ENCODE measurements at regions not wholly inside any gene's neighbourhood (a gene's known extent, or its start where the extent isn't known, plus 50 kb on each side); places are given as distances from the start of the nearest gene placed in this dataset.
A peak's percentile ranks its signal among the peaks of the same experiment; 100 is the strongest.

- ChIA-PET POLR2A (no interaction called here), CTCF (interaction anchor here (0.9 kb wide), 1 partner anchor 12 kb away, joined by 3 read pairs; no protein-coding TSS in a partner anchor)
- H3K9me3 ChIP-seq (ENCODE audit: control insufficient read depth, insufficient read depth, low read depth, low read length) = no peaks in the 10 kb centered on the region
- no peak overlapping the region for H3K4me3 ChIP-seq (ENCODE audit: low read depth, low read length)
- no peaks in the 10 kb centered on the region for H3K36me3 ChIP-seq (ENCODE audit: control insufficient read depth in 2 of 2, insufficient read depth in 1 of 2, low read length in 2 of 2)
- TF ChIP-seq SCRT2 (tag by site-specific recombination; IDR thresholded peaks at IDR 0.05) (peak; percentile 68), GFI1B (tag by site-specific recombination; IDR thresholded peaks at IDR 0.05) (no peak), CTCF (tag by site-specific recombination; IDR thresholded peaks at IDR 0.05) (0 out of 2 replicates have a peak, but pooled peaks have one; percentile 20), ZBTB49 (tag by site-specific recombination; IDR thresholded peaks at IDR 0.05; ENCODE audit: low read depth) (no peak), ZNF335 (tag by site-specific recombination; conservative IDR thresholded peaks at IDR 0.05) (0 out of 2 replicates have a peak, but pooled peaks have one; percentile 21)
- no peak overlapping the region for H3K27ac ChIP-seq (ENCODE audit: extremely low read depth, low read depth, low read length)
- 0 out of 2 replicates have a peak, but pooled peaks cover 2% of the 10 kb centered on the region for H3K4me1 ChIP-seq (ENCODE audit: control insufficient read depth, insufficient read depth, low read length)
These were observed 456.7 kb downstream of the ZNF608 start for GRCh38 chr5:124289641-124290311.

- no peak overlapping the region for H3K27ac ChIP-seq (ENCODE audit: extremely low read depth, low read depth, low read length)
- no peaks in the 10 kb centered on the region for H3K9me3 ChIP-seq (ENCODE audit: control insufficient read depth, insufficient read depth, low read depth, low read length)
- ChIA-PET CTCF (interaction anchor here (0.6 to 0.9 kb wide), 2 partner anchors 12 to 944 kb away, joined by 3 to 4 read pairs; no protein-coding TSS in a partner anchor), POLR2A (no interaction called here)
- no peak overlapping the region for H3K4me3 ChIP-seq (ENCODE audit: low read depth, low read length)
- TF ChIP-seq ZNF37A (tag by site-specific recombination; IDR thresholded peaks at IDR 0.05) = no peak
- TF ChIP-seq ZIC2 (tag by site-specific recombination; IDR thresholded peaks at IDR 0.05) = 0 out of 2 replicates have a peak, but pooled peaks have one; percentile 9
- no peak for TF ChIP-seq ZNF639 (tag by site-specific recombination; IDR thresholded peaks at IDR 0.05)
- TF ChIP-seq SCRT1 (tag by site-specific recombination; IDR thresholded peaks at IDR 0.05; ENCODE audit: borderline replicate concordance) = no peak
- no peak for TF ChIP-seq ZNF768 (tag by site-specific recombination; IDR thresholded peaks at IDR 0.05)
- TF ChIP-seq ZNF837 (tag by site-specific recombination; IDR thresholded peaks at IDR 0.05) = no peak
- TF ChIP-seq PRDM2 (tag by site-specific recombination; IDR thresholded peaks at IDR 0.05; ENCODE audit: borderline replicate concordance) = no peak
- H3K4me1 ChIP-seq (ENCODE audit: control insufficient read depth, insufficient read depth, low read length) = 0 out of 2 replicates have a peak, but pooled peaks cover 2% of the 10 kb centered on the region
- H3K36me3 ChIP-seq (ENCODE audit: control insufficient read depth in 2 of 2, insufficient read depth in 1 of 2, low read length in 2 of 2) = no peaks in the 10 kb centered on the region
These were observed 457.3 kb downstream of the ZNF608 start for GRCh38 chr5:124289130-124289529.

Measured in HEK293 (cell line).